ENCODE measurements at regions not wholly inside any gene's neighbourhood (a gene's known extent, or its start where the extent isn't known, plus 50 kb on each side); places are given as distances from the start of the nearest gene placed in this dataset.

DNA sequence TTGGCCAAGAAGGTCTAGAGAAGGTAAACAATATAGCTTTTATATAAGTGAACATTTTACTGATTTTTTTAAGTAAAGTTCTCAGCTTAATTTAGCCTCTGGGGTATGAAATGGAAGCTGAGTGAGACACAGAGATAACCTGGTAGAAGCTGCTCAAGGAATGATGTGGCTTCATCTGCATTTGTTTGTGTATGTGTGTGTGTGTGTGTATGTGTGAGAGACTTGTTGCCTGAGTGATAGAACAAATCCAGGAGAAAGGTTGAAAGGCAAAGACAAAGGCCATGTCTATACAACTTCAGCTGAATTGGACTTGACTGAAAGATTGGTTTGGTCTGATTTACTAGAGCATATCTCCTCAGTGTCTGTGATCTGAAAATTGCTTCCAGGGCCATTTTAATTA lies 63.6 kb downstream of the PCDH7 start:
- DNase-seq = no peak

DNA sequence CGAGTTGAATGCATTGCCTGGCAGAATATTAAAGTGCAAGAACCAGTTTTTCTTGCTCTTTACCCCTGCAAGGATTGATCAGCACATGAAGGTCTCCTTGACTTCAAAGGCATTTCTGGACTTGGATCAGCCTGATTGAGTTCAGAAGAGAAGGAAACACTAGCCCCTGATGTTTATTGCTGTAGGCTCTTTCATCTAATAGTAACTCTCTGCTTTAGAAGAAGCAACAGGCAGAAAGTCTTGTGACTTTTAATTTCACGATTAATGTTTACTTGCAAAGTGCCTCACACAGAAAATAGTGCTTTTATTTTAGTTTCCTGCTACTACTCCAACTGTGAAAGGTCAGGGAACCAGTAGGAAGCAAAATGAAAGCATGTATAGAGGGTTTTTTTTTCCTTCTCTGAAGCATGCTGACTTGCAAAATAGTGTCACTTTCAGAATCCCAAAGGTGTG lies 69.1 kb downstream of the PCDH7 start:
- no peak for DNase-seq

DNA sequence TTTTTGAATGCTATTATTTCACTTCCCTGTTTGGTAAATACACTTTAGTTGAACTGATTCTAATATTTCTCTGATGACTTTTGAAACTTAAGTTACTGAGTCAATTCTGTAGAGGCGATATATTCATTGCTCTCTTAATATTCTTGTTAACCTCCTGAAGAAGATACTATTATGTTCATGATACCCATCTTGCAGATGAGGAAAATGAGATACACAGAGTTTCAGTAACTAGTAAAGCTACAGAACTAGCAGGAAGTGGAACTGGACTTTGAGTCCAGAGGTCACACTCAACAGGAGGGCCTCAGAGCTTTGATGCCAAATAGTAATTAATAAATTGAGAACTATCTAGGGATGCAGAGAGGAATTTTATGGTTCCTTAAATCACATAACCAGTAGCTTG lies 70.0 kb downstream of the PCDH7 start:
- DNase-seq = no peak

DNA sequence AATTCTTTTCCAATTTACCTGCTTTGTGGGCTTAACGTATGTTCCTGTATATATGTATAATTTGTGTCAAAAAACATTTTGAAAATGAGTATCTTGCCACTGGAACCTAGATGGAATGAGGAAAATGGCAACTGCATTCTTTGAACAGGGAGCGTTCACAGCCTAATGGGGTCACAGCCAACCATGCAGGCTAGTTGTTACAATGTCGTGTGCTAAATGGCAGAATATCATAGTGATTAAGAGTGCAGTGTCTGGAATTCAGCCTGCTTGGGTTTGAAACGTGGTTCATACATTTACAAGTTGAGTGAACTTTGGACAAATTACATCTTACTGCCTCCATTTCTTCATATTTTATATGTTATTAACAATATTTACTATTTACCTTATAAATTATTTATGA lies 70.8 kb downstream of the PCDH7 start:
- no peak for DNase-seq

DNA sequence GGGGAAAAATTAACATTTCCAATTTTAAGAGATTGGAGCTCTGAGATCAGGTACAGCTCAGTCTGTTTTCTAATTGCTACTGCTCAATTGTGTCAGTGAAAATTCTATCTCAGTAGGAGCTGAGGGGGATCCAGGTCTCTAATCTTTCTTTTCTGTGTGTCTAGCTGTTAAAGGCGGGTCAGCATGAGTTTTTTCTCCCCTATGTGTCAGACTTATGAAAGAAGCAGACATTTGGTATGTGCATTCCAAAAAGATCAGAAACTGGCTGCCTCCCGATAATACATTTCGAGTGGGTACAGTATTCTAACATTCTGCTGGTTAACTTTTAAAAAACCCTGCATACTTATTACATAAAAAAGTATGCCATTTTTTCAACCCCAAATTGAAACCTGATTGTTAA lies 72.4 kb downstream of the PCDH7 start:
- DNase-seq = no peak

DNA sequence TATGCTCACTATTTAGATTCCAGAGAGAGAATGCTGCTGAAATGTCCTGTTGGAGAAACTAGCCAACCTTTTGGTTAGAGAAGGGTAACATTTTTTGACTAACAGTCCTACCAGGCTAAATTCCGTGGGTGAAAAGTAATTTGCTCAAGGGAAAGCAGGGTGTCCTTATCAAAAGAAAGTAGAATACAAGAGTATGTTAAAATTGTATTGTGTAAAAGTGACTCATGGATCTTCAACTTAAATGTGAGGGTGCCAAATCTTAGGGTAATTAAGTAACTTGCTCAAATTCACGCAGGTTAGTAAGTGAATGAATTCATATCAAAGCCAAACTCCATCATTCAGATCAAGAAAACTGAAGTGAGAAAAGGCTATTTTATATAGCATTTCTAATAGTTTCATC lies 81.7 kb downstream of the PCDH7 start:
- DNase-seq = no peak

DNA sequence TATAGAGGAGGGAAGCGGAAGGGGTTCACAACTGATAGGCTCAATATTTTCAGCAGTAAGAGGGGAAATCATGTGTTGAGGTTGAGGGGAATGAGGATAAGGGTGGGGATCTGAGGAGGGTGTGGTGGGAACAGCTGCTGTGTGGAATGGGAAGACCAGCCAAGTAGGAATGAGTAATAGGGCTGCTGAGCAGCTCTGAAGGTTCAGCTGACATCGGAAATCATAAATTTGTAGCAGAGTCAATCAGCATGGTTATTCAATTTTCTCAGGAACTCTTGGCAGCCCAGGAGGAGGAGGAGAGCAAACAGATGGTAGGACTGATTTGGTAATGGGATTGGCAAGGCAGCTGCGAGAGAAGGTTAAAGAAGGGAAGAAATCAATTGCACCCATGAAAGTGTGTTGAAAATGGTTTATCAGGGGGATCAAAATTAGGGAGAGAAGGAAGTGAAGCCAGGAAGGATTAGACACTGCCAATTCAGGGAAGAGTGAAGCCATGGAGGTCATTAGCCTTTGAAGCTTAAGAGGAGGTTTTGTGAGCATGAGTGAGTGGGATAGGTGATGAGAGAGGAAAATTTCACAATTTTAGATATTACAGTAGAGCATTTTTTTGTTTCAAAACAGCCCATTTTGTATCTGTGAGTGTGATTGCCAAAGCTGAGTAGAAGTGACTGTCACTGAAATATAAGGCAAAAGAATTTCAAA lies 82.6 kb downstream of the PCDH7 start:
- no peak for DNase-seq

DNA sequence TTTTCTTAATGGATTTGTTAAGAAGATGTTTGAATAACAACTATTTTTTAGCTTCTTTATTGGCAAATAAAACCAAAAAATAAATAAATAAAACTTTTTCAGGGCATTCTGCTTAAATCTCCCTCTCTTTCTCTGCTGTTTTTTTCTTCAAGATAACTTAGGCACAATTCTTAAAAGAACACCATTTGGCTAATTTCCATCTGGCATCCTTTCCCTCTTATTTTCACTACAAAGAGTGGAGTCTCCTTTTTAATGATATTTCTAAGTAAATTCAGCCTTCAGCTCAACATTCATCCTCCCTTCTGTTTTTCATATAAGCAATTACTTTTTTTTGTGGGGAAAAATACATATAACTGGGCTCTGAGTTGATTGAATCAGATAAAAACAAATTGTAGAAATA lies 88.1 kb downstream of the PCDH7 start:
- no peak for DNase-seq

DNA sequence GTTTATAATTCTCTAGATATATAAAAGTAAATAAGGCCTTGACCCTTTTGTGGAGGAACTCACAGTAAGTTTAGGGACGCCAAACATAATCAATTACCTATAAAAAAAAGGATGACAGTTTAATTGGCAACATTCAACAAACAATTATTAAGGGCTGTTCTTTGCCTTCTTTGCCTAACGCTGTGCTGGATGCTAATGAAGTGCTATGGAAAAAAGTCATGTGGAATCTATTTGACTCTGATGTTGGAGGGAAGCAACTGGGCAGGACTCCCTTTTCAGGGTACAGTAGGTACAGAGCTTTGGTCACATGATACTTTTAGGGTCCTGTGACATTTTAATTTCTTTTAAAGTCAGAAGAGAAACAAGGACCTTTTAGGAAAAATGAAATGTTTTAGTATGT lies 91.1 kb downstream of the PCDH7 start:
- DNase-seq = no peak

DNA sequence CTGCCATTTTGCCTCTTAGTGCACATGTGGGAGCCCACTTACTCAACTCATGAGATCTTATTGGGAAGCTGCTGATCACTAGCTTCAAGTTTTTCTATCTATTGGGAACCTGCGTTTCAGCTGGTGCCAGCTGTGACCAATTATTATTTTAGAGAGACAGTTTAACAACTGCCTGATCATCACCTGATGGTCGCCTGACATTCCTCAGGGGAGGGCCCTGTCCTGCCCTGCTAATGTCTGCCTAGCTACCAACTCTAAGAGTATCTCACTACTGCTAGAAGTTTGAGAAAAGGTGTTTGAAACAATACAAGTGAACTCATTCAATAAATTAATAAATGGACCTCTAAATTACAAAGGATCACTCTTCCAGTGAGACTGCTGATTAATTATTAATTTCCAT lies 95.5 kb downstream of the PCDH7 start:
- DNase-seq = no peak

DNA sequence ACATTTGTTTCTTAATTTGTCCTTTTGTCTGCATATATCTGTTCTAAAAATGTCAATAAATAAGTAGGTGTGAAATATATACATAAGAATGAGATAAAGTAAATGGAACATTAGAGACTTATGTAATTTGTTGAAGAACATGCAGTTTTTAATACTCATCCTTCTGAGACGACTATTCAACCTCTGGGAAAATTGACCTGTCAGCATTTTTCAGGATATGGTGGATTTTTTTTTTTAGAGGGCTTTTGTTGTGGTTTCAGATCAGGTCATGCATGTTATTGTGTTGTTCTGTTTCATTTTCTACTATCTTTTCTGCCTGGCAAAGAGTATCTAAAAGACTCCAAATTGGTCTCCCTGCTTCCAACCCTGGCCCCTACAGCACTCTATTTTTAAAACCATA lies 97.3 kb downstream of the PCDH7 start:
- no peak for DNase-seq

DNA sequence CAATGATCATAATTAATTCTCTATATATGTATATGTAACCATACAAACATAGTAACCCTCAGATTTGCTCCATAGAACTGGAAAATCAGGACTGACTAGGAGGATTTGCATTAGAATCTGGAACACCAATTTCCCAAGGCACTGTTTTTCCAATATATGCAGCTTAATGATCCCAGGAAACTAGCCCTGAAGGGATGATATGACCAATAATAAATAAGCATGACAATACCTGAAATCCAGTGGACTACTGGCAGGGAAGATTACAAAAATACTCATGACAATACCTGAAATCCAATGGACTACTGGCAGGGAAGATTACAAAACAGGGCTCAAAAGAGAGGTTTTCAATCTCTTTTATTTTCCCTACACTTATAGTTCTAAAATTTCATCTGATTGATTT lies 98.4 kb downstream of the PCDH7 start:
- DNase-seq = no peak

DNA sequence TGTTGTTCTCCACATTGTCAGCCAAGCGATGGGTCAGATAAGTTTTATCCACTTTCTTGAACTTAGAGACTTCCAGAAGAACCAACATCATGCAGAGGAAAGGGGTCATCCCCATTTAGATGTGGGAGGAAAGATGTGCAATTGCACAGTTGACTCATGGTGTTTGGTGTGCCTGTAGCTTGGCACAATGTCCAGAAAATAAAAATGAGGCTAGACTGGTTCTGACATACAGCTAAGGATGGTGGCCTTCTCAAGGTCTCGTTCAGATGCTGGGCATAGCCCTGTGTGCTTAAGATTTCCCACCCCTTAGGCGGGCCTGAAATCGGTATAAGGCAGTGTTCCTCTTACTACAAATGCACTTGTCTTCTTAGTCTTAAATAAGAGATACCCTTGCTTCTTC lies 101.1 kb downstream of the PCDH7 start:
- DNase-seq = no peak

DNA sequence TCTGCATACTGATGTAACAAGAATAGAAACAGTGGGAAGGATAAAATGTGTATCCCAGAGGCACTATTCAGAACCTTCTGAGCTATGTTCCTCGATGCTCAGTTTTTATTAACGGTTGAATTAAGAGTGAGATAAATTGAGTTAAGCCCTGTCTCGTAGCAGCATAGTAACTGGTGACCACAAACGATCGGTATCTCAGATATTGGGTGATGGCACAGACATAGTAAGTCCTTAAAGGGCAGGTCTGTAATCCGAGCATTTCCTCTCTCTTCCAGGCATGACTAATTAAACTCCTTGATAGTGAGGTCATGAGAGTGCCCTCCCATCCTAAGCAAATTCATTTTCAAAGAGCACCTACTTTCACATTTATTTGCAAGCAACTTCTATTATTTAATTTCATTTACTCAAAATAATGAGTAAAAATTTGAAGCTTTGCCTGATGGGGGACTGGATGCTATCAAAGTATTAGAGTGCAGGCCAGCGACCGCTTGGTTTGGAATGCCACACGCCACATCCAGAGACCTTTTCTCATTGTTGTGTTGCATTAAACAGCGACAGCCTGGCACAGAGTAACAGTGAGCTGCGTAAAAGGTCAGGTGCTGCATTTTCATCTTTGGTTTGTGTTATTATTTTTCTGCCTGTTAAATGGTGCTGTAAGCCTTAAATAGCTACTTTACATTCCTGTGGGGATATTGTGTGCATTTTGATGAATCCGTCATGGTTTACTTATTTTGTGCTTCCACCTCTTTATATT lies 101.9 kb downstream of the PCDH7 start:
- DNase-seq = no peak

DNA sequence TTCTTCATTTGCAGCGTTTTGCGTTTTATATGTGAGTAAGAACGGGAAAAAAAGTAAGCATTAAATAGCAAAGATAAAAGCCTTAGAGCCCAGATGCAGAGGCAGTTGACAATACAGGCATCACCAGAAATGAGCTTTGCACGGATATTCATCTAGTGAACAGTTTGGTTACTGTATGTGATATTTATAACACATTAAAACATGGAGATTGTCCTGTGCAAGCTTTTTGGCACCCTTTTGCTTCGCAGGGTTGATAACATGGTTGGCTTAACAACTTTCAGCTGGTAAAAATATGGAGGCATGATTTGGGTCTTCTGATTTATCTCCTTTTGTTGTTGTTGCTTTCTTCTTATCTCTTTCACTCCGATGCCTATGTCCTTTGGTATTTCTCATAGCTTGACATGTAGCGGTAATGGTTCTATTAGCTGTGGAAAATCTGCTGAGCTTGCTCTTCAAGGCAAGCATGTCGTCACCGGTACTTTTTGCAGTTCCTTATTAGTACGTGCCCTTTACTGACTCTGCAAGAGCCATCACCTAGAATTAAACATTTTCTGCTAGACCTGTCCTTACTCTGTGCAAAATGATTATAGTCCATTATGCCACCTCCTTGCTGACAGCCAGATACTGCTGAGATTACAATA lies 102.9 kb downstream of the PCDH7 start:
- no peak for DNase-seq

DNA sequence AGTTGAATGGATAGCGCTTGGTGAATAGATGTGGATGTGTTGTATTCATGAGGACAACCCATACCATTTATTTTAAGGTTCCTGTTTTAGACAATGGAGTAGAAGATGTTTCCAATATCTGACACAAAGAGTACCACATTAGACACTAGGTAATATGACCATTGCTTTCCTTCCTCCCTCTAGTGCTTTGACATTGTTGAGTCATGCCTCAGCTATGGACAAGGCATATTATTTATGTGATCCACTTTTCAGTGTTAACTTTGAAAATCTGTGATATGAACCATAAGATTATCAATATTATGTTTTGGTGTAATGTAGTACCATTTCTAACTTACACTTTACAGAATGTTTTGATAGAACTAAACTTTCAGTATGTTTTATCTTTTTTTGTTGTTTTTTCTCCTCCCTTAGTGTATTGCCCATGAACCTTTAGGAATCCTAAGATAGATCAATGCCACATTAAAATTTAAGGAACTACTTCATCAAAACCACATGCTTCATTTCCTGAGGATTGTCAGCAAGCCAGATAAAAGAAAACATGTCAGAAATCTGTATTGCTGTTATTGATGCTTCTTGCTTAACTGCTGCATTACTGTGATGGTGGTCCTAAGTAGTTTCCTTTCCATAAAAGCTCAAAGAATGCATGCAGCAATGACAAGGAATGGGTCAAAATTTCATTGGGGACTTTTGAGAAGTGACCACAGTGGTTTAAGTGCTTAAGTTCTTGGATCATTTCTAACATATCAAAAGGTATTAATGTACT lies 105.0 kb downstream of the PCDH7 start:
- DNase-seq = no peak

DNA sequence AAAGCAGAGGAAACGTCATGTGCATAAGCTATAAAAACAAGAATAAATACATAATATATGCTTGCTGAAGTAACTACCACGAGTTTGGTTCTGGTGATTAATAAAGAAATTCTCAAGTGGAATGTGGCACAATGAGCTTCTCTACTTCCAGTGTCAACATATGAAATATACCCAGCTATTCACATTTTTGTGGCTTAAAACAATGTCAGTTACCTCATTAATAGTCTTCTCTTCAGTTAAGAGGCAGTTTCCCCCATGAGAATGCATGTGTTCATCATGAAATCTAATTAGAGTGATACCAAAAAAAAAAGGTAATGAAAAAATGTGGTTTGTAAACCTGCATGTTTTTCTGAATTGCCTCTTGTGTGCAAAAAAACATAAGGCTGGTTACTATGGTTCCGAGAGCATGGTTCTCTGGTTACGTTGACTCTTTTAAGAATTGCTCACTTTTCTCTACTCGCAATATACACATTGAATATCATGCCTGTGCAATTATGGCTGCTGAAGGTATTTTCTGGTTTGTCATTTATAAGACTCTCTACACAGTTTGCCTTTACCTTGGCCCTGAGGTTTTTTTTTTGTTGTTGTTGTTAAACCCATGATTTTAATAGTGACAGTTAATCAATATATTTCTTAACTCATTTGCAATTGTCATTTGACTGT lies 108.2 kb downstream of the PCDH7 start:
- DNase-seq = no peak

DNA sequence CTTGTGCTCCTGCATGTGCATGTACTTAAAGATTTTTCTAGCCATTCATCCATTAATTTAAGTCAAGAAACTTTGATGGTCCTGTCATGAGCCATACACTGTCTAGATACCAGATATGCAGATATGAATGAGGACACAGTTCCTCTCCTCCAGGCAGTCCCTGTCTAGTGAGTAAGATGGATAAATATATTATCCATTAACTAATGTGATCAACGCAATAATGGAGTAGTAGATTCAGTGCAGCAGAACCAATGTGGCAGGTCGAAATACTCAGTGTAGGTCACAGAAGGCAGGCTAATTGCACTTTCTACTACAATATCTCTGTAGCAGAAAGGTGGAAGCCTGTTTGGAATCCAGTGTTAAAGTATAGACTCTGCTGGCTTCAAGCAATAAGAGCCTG lies 112.5 kb downstream of the PCDH7 start:
- no peak for DNase-seq

DNA sequence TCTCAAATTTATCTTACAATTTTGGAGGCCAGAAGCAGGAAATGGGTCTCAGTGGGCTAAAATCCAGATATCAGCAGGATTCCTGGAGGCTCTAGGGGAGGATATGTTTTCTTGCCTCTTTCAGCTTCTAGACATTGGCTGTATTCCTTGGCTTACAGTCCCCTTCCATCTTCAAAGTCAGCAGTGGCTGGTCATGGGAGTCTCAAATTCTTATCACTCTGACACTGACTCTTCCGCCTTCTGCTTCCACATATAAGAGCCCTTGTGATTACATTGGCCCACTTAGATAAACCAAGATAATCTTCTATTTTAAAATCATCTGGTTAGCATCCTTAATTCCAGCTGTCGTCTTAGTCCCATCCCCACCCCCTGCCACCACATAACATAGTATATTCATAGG lies 113.0 kb downstream of the PCDH7 start:
- no peak for DNase-seq

DNA sequence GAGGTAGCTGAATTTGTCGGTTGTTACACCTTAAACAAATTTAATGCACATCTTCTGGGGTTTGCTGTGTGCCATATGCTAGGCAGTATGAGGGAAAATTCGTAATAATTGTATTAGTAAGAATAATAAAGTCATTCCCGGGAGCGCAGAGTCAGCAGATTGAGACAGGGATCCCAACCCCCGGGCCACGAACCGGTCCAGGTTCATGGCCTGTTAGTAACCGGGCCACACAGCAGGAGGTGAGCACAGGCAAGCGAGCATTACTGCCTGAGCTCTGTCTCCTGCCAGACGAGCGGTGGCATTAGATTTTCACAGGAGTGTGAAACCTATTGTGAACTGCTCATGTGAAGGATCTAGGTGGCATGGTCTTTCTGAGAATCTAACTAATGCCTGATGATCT lies 114.9 kb downstream of the PCDH7 start:
- DNase-seq = no peak

DNA sequence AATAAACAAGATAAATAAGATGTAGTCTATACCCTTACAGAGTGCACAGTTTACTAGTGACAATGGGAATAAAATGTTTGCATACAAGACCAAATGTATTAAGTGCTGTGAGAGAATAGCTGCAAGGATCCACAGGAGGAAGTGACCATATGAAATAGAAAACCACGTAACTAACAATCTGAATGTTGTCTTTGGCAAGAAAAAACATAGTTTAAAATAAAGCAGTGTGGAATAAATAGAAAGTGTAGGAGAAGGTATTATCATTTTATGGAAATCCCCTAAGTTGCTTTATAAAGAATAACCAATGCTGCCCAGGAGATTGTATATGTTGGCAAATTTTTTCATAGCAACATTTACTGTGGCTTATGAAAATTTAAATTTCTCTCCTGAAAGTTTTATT lies 116.1 kb downstream of the PCDH7 start:
- no peak for DNase-seq

DNA sequence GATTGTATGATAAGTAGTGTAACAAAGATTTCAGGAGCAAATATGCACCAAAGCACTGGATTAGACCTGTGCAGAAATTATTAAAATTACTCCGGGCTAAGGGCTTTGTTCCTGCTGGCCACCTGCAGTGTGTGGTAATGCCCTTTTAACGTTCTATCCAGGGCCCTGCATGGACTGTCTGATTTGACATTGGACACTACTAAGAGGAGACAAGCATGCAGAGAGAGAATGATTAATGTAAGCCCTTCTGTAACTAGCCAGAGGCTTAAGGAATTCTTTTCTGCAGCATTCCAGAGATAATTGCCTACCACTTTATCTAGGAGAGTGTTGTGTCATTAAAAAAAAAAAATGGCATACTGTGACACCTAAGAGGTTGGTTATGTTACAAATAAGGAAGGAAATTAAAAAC lies 117.0 kb downstream of the PCDH7 start:
- no peak for DNase-seq

DNA sequence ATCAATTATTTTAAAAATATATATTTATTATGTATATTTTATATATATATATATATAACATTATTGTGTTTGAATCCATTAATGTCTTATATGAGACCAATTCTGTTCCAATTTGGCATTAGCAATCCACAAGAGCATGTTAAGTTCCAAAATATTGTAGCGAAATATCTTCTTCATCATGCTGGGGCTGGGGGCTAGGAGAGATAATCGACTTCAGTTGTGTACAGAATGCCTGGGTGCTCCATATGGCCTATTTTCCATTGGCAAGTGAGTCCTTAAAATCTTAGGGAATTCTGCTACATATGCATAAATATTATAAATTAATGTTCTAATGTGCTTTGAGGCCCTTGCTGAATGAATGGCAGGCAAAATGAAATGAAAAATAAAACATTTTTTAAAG lies 117.7 kb downstream of the PCDH7 start:
- DNase-seq = no peak

Measured in COR-L47 (cell line).